Transverse colon (tissue), 4 donors: ENCODE measurements at regions not wholly inside any gene's neighbourhood (a gene's known extent, or its start where the extent isn't known, plus 50 kb on each side); places are given as distances from the start of the nearest gene placed in this dataset.

Source experiments
- DNase-seq: peaks from one replicate; pipeline ENCODE4 v3.0.0-alpha.2; 2019
- H3K27ac ChIP-seq, 4 donors: fragments of 200-600 bp; sonication (generic); 2 replicates each; pipeline ENCODE4 v1.5.1; 2016 to 2018; ENCODE audit warnings: inconsistent platforms in 4 of 4
- H3K27me3 ChIP-seq: fragments of 200-600 bp; sonication (generic); 2 replicates; pipeline ENCODE4 v1.5.1; 2017; ENCODE audit warnings: inconsistent platforms
- H3K36me3 ChIP-seq, 4 donors: fragments of 200-600 bp; sonication (generic); 2 replicates each; pipeline ENCODE4 v1.5.1; 2017 to 2019; ENCODE audit warnings: inconsistent platforms in 4 of 4
- H3K4me1 ChIP-seq, 4 donors: fragments of 200-600 bp; sonication (generic); 2 replicates each; pipeline ENCODE4 v1.5.1; 2017 to 2020; ENCODE audit warnings: inconsistent platforms in 4 of 4
- H3K4me3 ChIP-seq, 4 donors: fragments of 200-600 bp; sonication (generic); 1 replicate in 1 of 4; 2 replicates in 3 of 4; pipeline versions ENCODE4 v1.5.1 to v1.6.1; 2017 to 2019; ENCODE audit warnings: inconsistent platforms in 4 of 4
- H3K9me3 ChIP-seq, 2 donors: fragments of 200-600 bp; sonication (generic); 2 replicates each; pipeline ENCODE4 v1.5.1; 2017 to 2019; ENCODE audit warnings: inconsistent platforms in 2 of 2
- CTCF ChIP-seq, 5 experiments: fragments of 200-600 bp in 3 of 5; fragments of 450-650 bp in 2 of 5; sonication (generic) in 3 of 5; IDR thresholded peaks; 1 replicate in 2 of 5; 2 replicates in 3 of 5; pipeline ENCODE4 v1.5.1; 2016 to 2017; ENCODE audit warnings: antibody characterized with exemption in 5 of 5, inconsistent platforms in 3 of 5, mild to moderate bottlenecking in 2 of 5, moderate library complexity in 1 of 5
- EP300 ChIP-seq: sonication (generic); formaldehyde crosslinking; IDR thresholded peaks from one replicate; pipeline ENCODE4 v1.6.1; 2017; ENCODE audit warnings: antibody characterized with exemption, low read depth
- POLR2A ChIP-seq: fragments of 450-650 bp; IDR thresholded peaks from one replicate; pipeline ENCODE4 v1.6.1; 2016; ENCODE audit warnings: antibody characterized with exemption, mild to moderate bottlenecking, moderate library complexity
- POLR2AphosphoS5 ChIP-seq, 3 donors: sonication (generic); formaldehyde crosslinking; IDR thresholded peaks; one replicate each; pipeline ENCODE4 v1.6.1; 2016; ENCODE audit warnings: antibody characterized with exemption in 3 of 3
- WGBS, 2 donors: methylation state at CpG; one replicate each; pipeline ENCODE4 v1.1.5; 2018; ENCODE audit warnings: low coverage in 1 of 2; 5-methylcytosine and 5-hydroxymethylcytosine counted together
- in situ Hi-C, 4 donors: fragments of 200-750 bp; cut with MboI; loops; one replicate each; pipeline versions ENCODE4 v1.15.0 to v1.15.1; 2017; ENCODE audit warnings: low sequenced_read_pairs in 3 of 4, low pct_ligation_motif_present in 1 of 4, low pct_unique_long_range_greater_than_20kb in 1 of 4
- intact Hi-C: fragments of 100-400 bp; cut with DNase I; formaldehyde crosslinking; loops from one replicate; pipeline ENCODE4 v1.15.1; 2023; ENCODE audit warnings: low total_unique reads

DNA sequence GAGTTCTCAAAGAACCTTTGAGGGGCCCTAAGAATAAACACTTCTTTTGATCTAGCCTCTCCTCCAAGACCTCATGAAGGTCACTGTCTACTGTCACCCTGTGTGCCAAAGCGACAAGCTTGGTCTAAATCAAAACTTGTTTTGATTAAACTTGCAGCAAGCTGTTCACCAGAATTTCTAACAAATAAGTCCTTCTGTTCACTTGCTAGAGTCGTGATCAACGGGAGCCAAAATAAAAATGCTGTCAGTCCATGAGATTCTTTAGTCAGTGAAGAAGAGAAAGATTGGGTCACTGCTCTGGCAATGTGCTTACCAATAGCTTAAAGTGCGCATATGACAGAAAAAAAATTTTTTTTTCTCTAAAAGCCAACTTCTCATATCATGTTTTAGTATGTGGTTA is 53.9 kb upstream of the GALNT5 start:
- intact Hi-C loops (no loop called here), in situ Hi-C loops (loop anchor here in 1 of 4 donors (25.0 kb wide), 1 partner anchor 1816 kb away; no protein-coding TSS in a partner anchor)
- no peaks in the 10 kb centered on the region for H3K4me1 ChIP-seq
- H3K36me3 ChIP-seq = no peaks in the 10 kb centered on the region
- DNase-seq = no peak
- H3K27ac ChIP-seq = no peak overlapping the region
- H3K27me3 ChIP-seq = no peaks in the 10 kb centered on the region
- H3K9me3 ChIP-seq = no peaks in the 10 kb centered on the region
- TF ChIP-seq EP300 = no peak
- no peak for TF ChIP-seq POLR2A
- TF ChIP-seq POLR2AphosphoS5 (IDR thresholded peaks at IDR 0.05) = no peak
- no peak for TF ChIP-seq CTCF (IDR thresholded peaks at IDR 0.05)
- H3K4me3 ChIP-seq = no peak overlapping the region
- WGBS, 2 donors = 79 to 84% methylated on average over 4 of the region's 4 CpGs

DNA sequence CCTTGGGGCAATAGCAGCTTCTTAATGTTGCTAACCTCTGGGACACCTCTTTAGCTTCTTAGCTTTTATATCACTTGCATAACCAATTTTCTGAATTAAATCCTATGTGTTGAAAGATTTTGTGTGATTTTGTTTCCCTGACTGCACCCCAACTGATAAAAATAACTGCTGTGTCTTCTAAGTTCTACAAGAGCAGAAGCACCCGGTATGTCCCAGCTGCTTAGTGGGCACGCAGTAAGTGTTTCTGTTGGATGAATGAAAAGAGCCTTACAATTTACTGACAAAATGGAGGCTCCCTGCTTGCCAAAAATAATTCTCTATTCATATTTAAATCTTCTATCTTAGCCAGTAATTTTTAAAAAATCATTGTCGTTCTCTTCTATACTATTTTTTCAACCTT is 53.1 kb upstream of the GALNT5 start:
- intact Hi-C loops = no loop called here
- no peak overlapping the region for H3K4me3 ChIP-seq
- in situ Hi-C loops = loop anchor here in 1 of 4 donors (25.0 kb wide), 1 partner anchor 1817 kb away; no protein-coding TSS in a partner anchor
- H3K36me3 ChIP-seq = no peaks in the 10 kb centered on the region
- DNase-seq = no peak
- 89 to 90% methylated on average over 3 of the region's 3 CpGs for WGBS, 2 donors
- TF ChIP-seq POLR2AphosphoS5 (IDR thresholded peaks at IDR 0.05) (no peak), CTCF (IDR thresholded peaks at IDR 0.05) (no peak), EP300 (no peak), POLR2A (no peak)
- no peak overlapping the region for H3K27ac ChIP-seq
- peaks cover 0 to 4% of the 10 kb centered on the region in 2 donors for H3K9me3 ChIP-seq
- H3K4me1 ChIP-seq = no peaks in the 10 kb centered on the region
- no peaks in the 10 kb centered on the region for H3K27me3 ChIP-seq

DNA sequence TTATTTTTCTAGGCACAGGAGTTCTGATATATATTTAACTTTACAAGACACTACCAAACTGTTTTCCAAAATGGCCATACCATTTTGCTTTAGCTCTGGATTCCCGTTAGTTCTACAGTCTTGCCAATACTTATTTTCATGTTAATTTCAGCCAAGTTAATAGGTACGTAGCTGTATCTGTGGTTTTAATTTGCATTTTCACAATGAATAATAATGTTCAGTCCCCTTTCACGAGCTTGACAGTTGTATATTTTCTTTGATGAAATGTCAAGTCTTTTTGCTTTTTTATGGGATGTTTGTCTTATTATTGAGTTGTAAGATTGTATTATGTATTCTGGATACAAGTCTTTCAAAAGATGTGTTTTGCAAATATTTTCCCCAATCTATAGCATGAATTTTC is 50.6 kb upstream of the GALNT5 start:
- no peak for DNase-seq
- Histone ChIP-seq H3K36me3 (no peaks in the 10 kb centered on the region), H3K27ac (no peak overlapping the region), H3K9me3 (peaks cover 0 to 4% of the 10 kb centered on the region in 2 donors), H3K4me1 (no peaks in the 10 kb centered on the region), H3K4me3 (no peak overlapping the region), H3K27me3 (no peaks in the 10 kb centered on the region)
- 68 to 92% methylated on average over 3 of the region's 3 CpGs for WGBS, 2 donors
- TF ChIP-seq POLR2AphosphoS5 (IDR thresholded peaks at IDR 0.05) = no peak
- TF ChIP-seq EP300 = no peak
- no peak for TF ChIP-seq POLR2A
- TF ChIP-seq CTCF (IDR thresholded peaks at IDR 0.05) = no peak
- intact Hi-C loops (no loop called here), in situ Hi-C loops (loop anchor here in 1 of 4 donors (25.0 kb wide), 1 partner anchor 1820 kb away; no protein-coding TSS in a partner anchor)
